A673 (cell line): ENCODE measurements at regions not wholly inside any gene's neighbourhood (a gene's known extent, or its start where the extent isn't known, plus 50 kb on each side); places are given as distances from the start of the nearest gene placed in this dataset.

Experiments used
- BruUV-seq: library from RNA; stranded (reverse); fragments of 400-500 nt; replicated peaks from 2 replicates; lab custom pipeline; 2021; lab: Mats Ljungman, UMichigan
- CTCF ChIA-PET: fragments of 300-600 bp; sonication (Branson Sonifier 250); formaldehyde crosslinking; loops from one replicate; lab custom pipeline; 2022; ENCODE audit warnings: antibody characterized with exemption; lab: Charles Lee
- POLR2A ChIA-PET: fragments of 300-600 bp; sonication (Branson Sonifier 250); formaldehyde crosslinking; loops from one replicate; lab custom pipeline; 2022; ENCODE audit warnings: antibody characterized with exemption; ENCODE audit not compliant: low non-redundant PET; lab: Charles Lee
- DNase-seq: peaks from one replicate; pipeline ENCODE4 v3.0.0-alpha.2; 2015; ENCODE audit warnings: low spot score
- H3K27ac ChIP-seq: fragments of 200-600 bp; sonication (generic); 2 replicates; pipeline ENCODE4 v1.5.1; 2016; ENCODE audit warnings: mixed run types, low read depth, mild to moderate bottlenecking, mixed read lengths, antibody characterized with exemption, low read length; ENCODE audit not compliant: poor library complexity, severe bottlenecking
- H3K27me3 ChIP-seq: fragments of 200-600 bp; sonication (generic); replicated peaks from 2 replicates; pipeline ENCODE4 v1.6.1; 2017; ENCODE audit warnings: mixed run types, low read depth, mild to moderate bottlenecking, mixed read lengths, antibody characterized with exemption, low read length; ENCODE audit not compliant: insufficient read depth, poor library complexity
- H3K36me3 ChIP-seq: fragments of 200-600 bp; sonication (generic); 2 replicates; pipeline ENCODE4 v1.6.1; 2016; ENCODE audit warnings: mixed run types, mild to moderate bottlenecking, mixed read lengths, antibody characterized with exemption, low read length; ENCODE audit not compliant: insufficient read depth, poor library complexity, severe bottlenecking
- H3K4me1 ChIP-seq: fragments of 200-600 bp; sonication (generic); 2 replicates; pipeline ENCODE4 v1.6.1; 2017; ENCODE audit warnings: mixed run types, mild to moderate bottlenecking, mixed read lengths, antibody characterized with exemption, low read length; ENCODE audit not compliant: insufficient read depth, poor library complexity, severe bottlenecking
- H3K4me3 ChIP-seq: fragments of 200-600 bp; sonication (generic); 2 replicates; pipeline ENCODE4 v1.5.1; 2016; ENCODE audit warnings: low read depth, mixed run types, mild to moderate bottlenecking, mixed read lengths, low read length; ENCODE audit not compliant: poor library complexity, severe bottlenecking
- H3K9me3 ChIP-seq: fragments of 200-600 bp; sonication (generic); 2 replicates; pipeline ENCODE4 v1.6.1; 2016; ENCODE audit warnings: mixed run types, low read depth, mild to moderate bottlenecking, mixed read lengths, antibody characterized with exemption, low read length; ENCODE audit not compliant: poor library complexity, severe bottlenecking
- CTCF ChIP-seq: fragments of 300-800, 200-600 bp; sonication (generic); conservative IDR thresholded peaks from 2 replicates; pipeline ENCODE4 v1.5.1; 2017; ENCODE audit warnings: low read depth, mild to moderate bottlenecking, antibody characterized with exemption, low read length, moderate library complexity, mixed read lengths
- EZH2 ChIP-seq: fragments of 200-600 bp; sonication (generic); IDR thresholded peaks from 2 replicates; pipeline ENCODE4 v1.6.1; 2017; ENCODE audit warnings: borderline replicate concordance, low read depth, mild to moderate bottlenecking, mixed read lengths, antibody characterized with exemption, low read length; ENCODE audit not compliant: poor library complexity, severe bottlenecking
- intact Hi-C: fragments of 100-400 bp; cut with micrococcal nuclease; formaldehyde crosslinking; loops from one replicate; pipeline ENCODE4 v1.10.0; 2022; ENCODE audit not compliant: unreplicated experiment

GRCh38 chr4:156144961-156145360, 191.3 kb upstream of the CTSO start:
- Histone ChIP-seq H3K27me3 (no peaks in the 10 kb centered on the region), H3K9me3 (no peaks in the 10 kb centered on the region), H3K4me3 (no peak overlapping the region), H3K36me3 (no peaks in the 10 kb centered on the region), H3K27ac (no peak overlapping the region), H3K4me1 (peaks cover 13% of the 10 kb centered on the region)
- intact Hi-C loops = no loop called here
- ChIA-PET CTCF (no interaction called here), POLR2A (no interaction called here)
- no peak for TF ChIP-seq CTCF
- TF ChIP-seq EZH2 = no peak
- peak; percentile 58 for DNase-seq
- BruUV-seq = no TSS peak

GRCh38 chr4:156138781-156139280, 185.2 kb upstream of the CTSO start:
- TF ChIP-seq EZH2 = no peak
- TF ChIP-seq CTCF = no peak
- no peaks in the 10 kb centered on the region for H3K27me3 ChIP-seq
- no peak overlapping the region for H3K4me3 ChIP-seq
- H3K9me3 ChIP-seq = no peaks in the 10 kb centered on the region
- no peak overlapping the region for H3K27ac ChIP-seq
- intact Hi-C loops = no loop called here
- no TSS peak for BruUV-seq
- ChIA-PET CTCF (no interaction called here), POLR2A (no interaction called here)
- peak; percentile 4 for DNase-seq
- peaks cover 19% of the 10 kb centered on the region for H3K4me1 ChIP-seq
- H3K36me3 ChIP-seq = no peaks in the 10 kb centered on the region

- no peak for TF ChIP-seq CTCF
- TF ChIP-seq EZH2 = no peak
- intact Hi-C loops = no loop called here
- Histone ChIP-seq H3K4me1 (peaks cover 19% of the 10 kb centered on the region), H3K4me3 (no peak overlapping the region), H3K9me3 (no peaks in the 10 kb centered on the region), H3K27me3 (no peaks in the 10 kb centered on the region), H3K36me3 (no peaks in the 10 kb centered on the region), H3K27ac (peak overlapping the region; percentile 42)
- ChIA-PET POLR2A (no interaction called here), CTCF (no interaction called here)
- no TSS peak for BruUV-seq
- peak; percentile 13 for DNase-seq
Measured at GRCh38 chr4:156137679-156138473, 184.2 kb upstream of the CTSO start.
